ENCODE measurements at regions not wholly inside any gene's neighbourhood (a gene's known extent, or its start where the extent isn't known, plus 50 kb on each side); places are given as distances from the start of the nearest gene placed in this dataset.
"Not testable (repeated sequence)": the region's sequence is repeated elsewhere in the genome, so short reads cannot be mapped to it uniquely, and the experiment has no call there.

DNA sequence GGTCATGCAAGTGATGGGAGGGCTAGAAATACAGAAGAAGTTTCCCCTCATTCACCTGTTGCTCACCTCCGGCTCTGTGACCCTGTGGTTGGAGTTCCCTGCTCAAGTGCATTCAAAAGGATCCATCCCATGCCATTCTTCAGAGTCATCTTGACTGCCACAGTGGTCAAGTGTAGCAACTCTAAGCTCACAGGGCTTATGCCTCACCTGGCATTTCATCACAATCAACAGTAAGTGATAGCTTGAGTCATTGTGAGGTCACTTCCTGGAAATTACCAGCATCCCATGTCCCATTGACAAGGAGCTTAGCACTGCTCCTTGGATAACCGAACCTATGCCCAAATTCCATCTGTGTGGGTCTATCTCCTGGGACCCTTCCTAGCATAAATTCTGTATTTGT, 55.6 kb downstream of the OR4C45 start:
- DNase-seq = no peak

- DNase-seq = no peak
Measured at GRCh38 chr11:50098186-50098725, 65.6 kb downstream of the OR4C45 start.

GRCh38 chr11:50102916-50103315, 70.2 kb downstream of the OR4C45 start:
- no peak for DNase-seq

DNA sequence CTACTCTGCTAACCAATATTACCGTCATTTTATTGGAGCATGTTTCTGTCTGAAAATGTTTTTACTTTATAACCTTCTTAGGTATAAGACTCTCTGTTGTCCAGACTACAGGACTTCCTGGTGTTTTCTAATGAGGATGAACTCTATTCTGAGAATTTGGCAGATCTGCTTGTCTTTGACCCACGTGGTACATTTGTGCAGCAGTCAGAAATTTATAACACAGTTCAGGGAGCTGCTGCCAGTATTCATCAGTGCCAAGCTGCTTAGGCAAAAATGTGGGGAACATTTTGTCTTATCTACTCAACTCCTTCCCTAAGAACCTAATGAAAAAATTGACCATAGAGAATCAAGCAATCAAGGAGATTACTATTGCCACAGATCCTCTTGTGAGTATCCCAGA, 108.0 kb downstream of the OR4C45 start:
- DNase-seq = not testable (repeated sequence)

DNA sequence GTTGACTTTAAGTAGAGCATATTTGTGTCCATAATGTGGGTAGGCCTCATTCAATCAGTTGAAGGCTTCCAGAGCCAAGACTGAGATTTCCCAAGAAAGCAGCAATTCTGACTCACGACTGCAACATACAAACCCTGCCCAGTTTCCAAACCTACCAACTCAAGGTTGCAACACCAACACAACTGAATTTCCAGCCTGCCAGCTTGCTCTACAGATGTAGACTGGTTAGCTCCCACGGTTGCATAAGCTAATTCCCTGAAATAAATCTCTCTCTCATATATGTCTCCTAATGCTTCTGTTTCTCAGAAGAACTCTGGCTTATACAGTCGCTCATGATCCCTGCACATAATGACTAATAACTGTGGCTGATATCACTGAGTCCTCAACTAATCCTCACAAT, 113.6 kb downstream of the OR4C45 start:
- DNase-seq = not testable (repeated sequence)

GRCh38 chr11:50147946-50148345, 115.3 kb downstream of the OR4C45 start:
- not testable (repeated sequence) for DNase-seq

GRCh38 chr11:50155508-50155907, 122.8 kb downstream of the OR4C45 start:
- no peak for DNase-seq

GRCh38 chr11:50164050-50164449, 131.4 kb downstream of the OR4C45 start:
- DNase-seq = no peak

DNA sequence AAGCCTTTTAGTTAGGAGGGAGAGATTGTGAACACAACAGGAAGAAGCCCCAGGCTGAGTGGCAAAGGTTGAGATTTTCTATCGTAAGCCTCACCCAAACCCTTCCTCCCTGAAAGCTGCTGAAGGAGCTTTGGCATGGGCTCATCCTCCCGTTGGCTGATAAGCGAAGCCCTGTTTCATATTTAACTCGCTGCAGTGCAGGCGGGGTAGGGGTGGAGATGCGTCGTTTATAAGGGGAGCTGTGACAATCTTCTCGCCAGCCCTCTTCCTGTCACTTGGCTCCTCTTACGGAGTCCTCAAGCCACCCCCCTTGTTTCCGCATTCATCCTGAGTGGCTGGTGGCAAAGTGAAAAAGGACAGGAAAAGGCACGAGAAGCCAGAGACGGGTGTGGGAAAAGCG, 137.0 kb downstream of the OR4C45 start:
- DNase-seq = no peak

- DNase-seq = no peak
Measured at GRCh38 chr11:50170115-50170514, 137.4 kb downstream of the OR4C45 start.

GRCh38 chr11:50174189-50174588, 141.5 kb downstream of the OR4C45 start:
- peak; percentile 32 to 54 for DNase-seq

DNA sequence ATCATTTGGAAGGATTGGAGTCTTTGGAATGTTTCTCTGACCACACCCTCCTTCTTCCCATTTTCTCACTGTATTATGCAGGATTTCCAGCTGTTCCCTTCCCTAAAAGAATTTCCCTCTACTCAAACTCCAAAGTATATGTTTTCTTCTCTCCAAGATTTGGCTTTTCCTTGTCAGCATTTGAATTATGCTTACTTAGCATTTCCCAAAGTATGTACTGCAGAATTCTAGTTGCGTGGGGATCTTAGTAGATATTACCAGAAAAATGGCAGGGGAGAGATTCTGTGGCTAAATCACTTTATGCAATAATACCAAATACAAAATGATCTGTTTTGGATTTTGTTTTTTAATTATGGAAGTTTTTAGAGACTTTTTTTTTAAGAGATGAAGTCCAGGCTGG, 142.3 kb downstream of the OR4C45 start:
- DNase-seq = peak in 1 of 2 experiments; percentile 14

DNA sequence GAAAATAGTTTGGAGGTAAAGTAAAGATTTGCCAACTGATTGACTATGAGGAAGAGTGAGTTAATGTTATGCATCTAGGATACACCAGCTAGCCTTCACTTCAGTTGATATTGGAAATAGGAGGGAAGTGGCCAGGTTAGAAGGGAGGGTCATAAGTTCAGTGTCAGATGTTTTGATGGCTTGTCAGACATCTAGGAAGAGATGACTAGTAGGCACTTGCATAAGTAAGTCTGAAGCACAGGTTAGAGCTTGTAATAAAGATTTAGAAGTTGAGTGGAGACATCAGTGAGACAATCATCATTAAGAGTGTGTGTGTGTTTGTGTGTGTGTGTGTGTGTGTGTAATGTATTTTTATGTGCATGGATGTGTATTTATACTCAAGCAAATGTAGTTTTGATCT, 146.1 kb downstream of the OR4C45 start:
- no peak for DNase-seq

DNA sequence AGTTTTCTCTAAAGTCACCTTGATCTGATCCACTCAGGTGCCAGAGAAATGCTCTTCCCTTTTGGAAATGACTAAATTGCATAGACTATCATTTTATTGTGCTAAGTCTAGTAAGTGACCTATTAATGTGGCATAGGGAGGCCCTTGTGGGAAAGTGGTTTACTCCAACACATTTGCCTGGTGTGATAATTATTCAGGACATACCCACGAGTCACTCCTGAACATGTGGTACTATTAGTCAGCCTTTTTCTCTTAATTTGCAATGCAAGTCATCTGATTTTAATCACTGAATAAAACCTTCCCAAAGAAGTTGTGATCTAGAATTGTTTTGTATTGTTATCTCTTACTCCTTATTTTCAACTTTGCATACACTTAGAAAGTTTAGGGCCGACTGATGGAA, 148.7 kb downstream of the OR4C45 start:
- DNase-seq = no peak

GRCh38 chr11:50182486-50182885, 149.8 kb downstream of the OR4C45 start:
- no peak for DNase-seq

DNA sequence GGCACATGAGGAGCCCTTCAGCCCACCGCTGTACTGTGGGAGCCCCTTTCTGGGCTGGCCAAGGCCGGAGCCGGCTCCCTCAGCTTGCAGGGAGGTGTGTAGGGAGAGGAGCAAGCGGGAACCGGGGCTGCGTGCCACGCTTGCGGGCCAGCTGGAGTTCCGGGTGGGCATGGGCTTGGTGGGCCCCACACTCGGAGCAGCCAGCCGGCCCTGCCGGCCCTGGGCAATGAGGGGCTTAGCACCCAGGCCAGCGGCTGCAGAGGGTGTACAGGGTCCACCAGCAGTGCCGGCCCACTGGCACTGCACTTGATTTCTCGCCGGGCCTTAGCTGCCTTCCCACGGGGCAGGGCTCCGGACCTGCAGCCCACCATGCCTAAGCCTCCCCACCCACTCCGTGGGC, 150.5 kb downstream of the OR4C45 start:
- not testable (repeated sequence) for DNase-seq

GRCh38 chr11:50186146-50186545, 153.5 kb downstream of the OR4C45 start:
- no peak for DNase-seq

DNA sequence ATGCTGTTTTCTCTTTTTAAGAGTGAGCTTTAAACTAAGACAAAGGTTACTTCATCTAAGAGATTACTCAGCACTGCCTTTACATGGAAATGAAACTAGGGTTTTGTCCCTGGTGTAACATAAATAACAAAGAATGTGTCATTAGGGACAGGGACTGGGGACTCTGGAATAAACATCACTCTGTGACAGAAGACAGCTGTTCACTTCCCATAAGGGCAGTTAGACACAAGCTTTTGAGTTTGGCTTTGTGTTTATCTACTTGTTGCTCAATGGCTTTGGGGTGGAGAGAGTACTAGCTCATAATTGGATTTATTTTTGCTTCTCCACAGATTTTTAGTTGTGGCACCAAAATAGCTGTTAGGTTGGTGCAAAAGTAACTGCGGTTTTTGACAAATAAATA, 154.5 kb downstream of the OR4C45 start:
- no peak for DNase-seq

- no peak for DNase-seq
Measured at GRCh38 chr11:50188040-50188439, 155.4 kb downstream of the OR4C45 start.

DNA sequence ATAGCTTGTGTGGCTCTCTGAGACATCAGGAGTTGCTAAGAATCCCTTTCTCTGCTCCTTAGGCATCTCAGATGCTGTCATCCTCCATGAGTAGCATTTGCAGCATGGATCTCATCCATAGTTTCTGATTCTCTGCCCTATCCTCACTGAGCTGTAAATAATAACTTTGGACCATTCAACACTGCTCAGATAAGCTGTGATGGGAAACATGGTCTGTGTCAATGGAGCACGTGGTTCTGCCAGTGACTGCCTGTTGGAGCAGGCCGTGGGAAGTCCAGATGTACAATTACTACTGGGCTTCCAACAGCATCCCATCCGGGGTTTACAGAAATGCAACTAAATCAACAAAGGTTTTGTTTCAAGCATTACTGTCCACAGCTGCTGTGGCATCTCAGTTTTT, 160.1 kb downstream of the OR4C45 start:
- no peak for DNase-seq

GRCh38 chr11:50214376-50214775, 181.7 kb downstream of the OR4C45 start:
- no peak for DNase-seq

DNA sequence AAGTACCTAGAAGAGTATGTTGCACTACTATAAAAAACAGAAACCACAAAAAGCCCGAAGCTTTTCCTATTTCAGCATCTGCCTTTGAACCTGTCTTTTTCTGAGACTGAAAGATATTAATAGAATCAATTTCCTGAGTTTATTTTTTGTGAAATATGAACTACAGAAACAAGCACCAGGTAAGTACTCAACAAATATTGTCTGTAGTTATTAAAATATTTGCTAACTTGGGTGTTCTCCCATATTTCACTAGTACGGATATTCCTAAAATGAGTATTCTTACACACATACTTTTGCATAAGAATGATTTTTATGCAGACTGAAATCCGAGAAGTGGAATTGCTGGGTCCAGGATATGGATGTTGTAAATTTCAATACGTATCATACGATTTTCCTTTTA, 188.0 kb downstream of the OR4C45 start:
- DNase-seq = no peak

DNA sequence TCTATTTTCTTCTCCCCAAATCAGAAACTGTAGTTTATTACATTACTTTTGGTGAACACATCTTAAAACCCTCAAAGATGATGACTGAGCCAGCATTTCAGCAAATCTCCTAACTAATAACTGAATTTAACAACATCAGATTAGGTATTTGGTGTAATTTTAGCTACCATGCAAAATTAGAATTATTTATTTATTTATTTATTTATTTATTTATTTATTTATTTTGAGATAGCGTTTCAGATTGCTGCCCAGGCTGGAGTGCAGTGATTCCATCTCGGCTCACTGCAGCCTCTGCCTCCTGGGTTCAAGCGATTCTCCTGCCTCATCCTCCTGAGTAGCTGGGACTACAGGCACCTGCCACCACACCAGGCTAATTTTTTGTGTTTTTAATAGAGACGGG, 205.7 kb downstream of the OR4C45 start:
- DNase-seq = not testable (repeated sequence)

GRCh38 chr11:50246183-50246582, 213.5 kb downstream of the OR4C45 start:
- no peak for DNase-seq

DNA sequence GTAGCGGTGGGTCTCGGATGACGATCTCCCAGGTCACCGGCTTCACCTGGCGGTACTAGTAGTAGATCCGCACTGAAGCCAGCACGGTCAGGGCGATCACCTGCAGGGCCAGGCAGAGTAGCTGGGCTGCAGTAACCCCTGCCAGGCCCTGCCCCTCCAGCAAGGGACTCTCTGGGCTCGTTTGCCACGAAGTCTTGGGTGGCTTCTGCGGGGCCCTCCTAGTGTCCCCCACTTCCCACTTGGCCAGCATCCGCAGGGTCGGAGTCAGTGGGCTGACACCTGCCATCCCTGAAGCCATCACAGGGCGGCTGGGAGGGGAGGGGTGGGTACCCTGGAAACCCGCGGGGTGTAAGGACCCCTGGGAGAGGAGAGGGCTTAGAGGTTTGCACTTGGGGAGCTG, 214.0 kb downstream of the OR4C45 start:
- no peak for DNase-seq
